ENCODE measurements at regions not wholly inside any gene's neighbourhood (a gene's known extent, or its start where the extent isn't known, plus 50 kb on each side); places are given as distances from the start of the nearest gene placed in this dataset.

- DNase-seq: no peak
Measured at GRCh38 chr12:30827101-30828066, 72.6 kb upstream of the CAPRIN2 start.

GRCh38 chr12:30826276-30826675 is 71.5 kb upstream of the CAPRIN2 start:
- DNase-seq: no peak

- DNase-seq: no peak
Measured at GRCh38 chr12:30825341-30825740, 70.6 kb upstream of the CAPRIN2 start.

- DNase-seq: no peak
Measured at GRCh38 chr12:30824311-30824710, 69.6 kb upstream of the CAPRIN2 start.

GRCh38 chr12:30823764-30824163 is 69.0 kb upstream of the CAPRIN2 start:
- no peak for DNase-seq

GRCh38 chr12:30823156-30823699 is 68.5 kb upstream of the CAPRIN2 start:
- peak; percentile 48 for DNase-seq

DNA sequence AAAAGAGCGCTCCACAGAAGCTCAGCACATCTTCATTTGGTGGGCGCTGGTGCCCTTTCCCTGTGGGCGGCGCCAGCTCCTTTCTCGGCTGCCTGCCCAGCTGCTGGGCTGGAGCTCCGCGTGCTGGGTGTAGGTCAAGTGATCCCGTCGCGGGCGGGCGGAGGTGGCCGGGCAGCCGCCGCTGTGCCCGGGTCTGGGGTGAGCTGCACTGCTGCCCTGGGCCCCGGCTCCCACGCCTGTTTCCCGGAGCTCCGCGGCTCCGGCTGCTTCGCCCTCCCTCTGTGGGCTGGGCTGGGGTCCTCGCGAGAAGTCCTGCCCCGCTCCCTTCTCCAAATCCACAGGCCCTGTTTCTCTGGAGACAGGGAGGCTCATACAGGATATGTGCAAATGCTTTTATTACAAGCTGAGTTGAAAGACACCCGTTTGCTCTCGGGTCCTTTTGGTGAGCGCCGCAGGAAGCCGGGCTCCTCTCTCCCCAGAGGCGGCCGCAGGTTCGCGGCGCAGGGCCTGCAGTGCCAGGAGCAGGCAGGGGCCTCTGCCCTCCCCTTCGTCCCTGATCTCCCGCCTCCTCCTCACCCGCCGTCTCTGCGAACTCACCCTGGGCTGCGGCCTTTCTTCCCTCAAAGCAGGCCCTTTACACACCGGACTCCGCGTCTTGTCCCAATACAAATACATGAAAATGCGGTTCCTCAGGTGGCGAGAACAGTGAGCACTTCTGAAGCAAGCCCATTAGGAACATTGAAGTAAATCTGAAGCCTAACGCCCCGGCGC is 67.8 kb upstream of the CAPRIN2 start:
- DNase-seq: peak; percentile 69

DNA sequence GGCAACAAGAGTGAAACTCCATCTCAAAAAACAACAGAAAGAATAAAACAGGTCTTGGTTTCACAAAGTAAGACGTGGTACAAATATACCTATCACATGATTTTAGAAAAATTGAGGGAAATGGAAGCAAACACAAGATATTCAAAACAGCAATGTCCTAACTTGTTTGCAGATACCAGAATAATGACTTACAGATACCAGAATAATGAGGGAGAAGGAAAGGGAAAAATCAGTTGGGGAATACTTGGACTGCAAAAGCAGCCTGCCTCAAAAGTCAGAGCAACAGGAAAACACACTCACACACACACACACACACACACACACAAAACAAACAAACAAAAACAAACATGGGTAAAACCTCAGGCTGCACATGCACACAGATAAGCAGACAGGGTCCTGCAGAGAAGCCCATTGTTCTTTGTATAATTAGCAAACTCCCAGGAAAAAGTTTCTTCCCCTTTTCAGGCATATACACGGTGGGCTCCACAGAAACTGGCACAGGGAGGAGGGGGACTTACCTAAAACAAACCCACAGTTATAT is 65.7 kb upstream of the CAPRIN2 start:
- DNase-seq: no peak

DNA sequence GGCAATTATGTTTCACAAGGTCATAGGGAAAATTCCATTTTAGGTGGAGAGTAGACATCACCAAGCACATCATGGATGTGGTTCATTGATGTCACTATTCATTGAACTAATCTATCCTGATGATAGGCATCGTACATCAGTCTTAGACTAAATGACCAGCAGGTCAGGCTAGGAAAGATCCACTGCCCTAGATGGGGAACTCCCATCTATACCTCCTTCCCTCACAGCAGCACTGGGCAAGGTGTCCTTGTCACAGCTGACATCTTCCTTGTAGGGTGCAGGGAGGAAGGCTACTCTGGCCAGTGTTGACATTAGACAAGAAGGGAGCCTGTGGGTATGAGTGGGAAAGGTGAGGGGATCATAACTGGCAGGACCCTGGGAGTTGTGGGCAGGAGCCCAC is 63.8 kb upstream of the CAPRIN2 start:
- DNase-seq: no peak

GRCh38 chr12:30816742-30817465 is 62.2 kb upstream of the CAPRIN2 start:
- no peak for DNase-seq

DNA sequence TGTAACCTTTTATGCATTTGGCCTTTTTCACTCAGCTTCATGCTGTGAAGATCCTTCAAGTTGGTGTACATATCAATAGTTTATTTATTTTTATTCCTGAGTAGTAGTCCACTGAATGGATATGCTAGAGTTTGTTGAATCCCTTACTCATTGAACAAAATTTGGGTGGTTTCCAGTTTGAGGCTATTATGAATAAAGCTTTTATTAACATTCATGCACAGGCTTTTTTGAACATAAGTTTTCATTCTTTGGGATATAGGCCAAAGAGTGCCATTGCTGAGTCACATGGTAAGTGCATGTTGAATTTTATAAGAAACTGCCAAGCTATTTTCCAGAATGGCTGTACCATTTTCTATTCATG is 59.5 kb upstream of the CAPRIN2 start:
- DNase-seq: no peak

DNA sequence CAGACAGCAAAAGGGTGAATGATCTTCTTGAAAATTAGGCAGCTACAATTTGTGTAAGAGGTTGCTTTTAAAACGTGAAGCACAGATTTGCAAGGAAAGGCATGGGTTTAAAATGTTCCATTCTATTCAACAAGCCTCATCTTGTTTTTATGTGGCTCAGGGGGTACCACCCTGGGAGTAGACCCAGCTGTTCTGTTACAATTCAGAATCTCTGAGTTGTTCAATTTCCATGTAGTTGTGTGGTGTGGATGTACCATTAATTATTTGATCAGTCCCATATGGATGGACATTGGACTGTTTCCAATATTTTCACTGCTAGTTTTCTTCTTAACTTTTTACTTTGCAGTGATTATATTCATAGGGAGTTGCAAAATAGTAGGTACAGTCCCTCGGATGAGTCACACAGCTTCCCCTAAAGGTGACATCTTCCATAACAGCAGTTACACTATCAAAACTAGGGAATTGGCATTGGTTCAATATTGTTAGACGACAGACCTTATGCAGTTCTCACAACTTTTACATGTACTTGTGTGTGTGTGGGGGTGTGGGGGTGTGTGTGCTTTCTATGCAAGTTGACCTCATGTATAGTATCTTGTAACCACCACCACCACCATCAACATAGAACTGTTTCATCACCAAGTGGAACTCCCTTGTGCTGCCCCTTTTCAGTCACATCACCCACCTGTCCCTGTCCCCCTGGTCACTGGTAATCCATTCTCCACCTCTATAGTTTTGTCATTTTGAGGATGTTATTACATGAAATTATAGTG is 59.0 kb upstream of the CAPRIN2 start:
- DNase-seq: no peak

GRCh38 chr12:30811966-30812365 is 57.2 kb upstream of the CAPRIN2 start:
- DNase-seq: no peak

GRCh38 chr12:30810918-30811317 is 56.2 kb upstream of the CAPRIN2 start:
- DNase-seq: no peak

GRCh38 chr12:30807695-30808034 is 52.9 kb upstream of the CAPRIN2 start:
- DNase-seq: no peak

- no peak for DNase-seq
Measured at GRCh38 chr12:30806989-30807694, 52.4 kb upstream of the CAPRIN2 start.

GRCh38 chr12:30805959-30806358 is 51.2 kb upstream of the CAPRIN2 start:
- DNase-seq: no peak

Measured in renal pelvis (tissue), 1 donor.